GM12872 (cell line): ENCODE measurements at regions not wholly inside any gene's neighbourhood (a gene's known extent, or its start where the extent isn't known, plus 50 kb on each side); places are given as distances from the start of the nearest gene placed in this dataset.

Experiments used
- CTCF ChIP-seq: IDR thresholded peaks from 3 replicates; pipeline ENCODE4 v1.5.1; 2011; ENCODE audit warnings: low read depth, mild to moderate bottlenecking, low read length, moderate library complexity; ENCODE audit not compliant: insufficient read depth

- TF ChIP-seq CTCF = no peak
Measured at GRCh38 chr6:91982559-91982958, 1395.7 kb upstream of the MAP3K7 start.

GRCh38 chr6:91976797-91977196, 1389.9 kb upstream of the MAP3K7 start:
- TF ChIP-seq CTCF = no peak

GRCh38 chr6:91970700-91971099, 1383.8 kb upstream of the MAP3K7 start:
- no peak for TF ChIP-seq CTCF

GRCh38 chr6:91965872-91966271, 1379.0 kb upstream of the MAP3K7 start:
- TF ChIP-seq CTCF = no peak

- no peak for TF ChIP-seq CTCF
Measured at GRCh38 chr6:91961671-91962070, 1374.8 kb upstream of the MAP3K7 start.

- TF ChIP-seq CTCF = no peak
Measured at GRCh38 chr6:91961236-91961635, 1374.4 kb upstream of the MAP3K7 start.

- TF ChIP-seq CTCF = no peak
Measured at GRCh38 chr6:91941838-91942237, 1355.0 kb upstream of the MAP3K7 start.

GRCh38 chr6:91940801-91941200, 1353.9 kb upstream of the MAP3K7 start:
- TF ChIP-seq CTCF = no peak
